A673 (cell line): ENCODE measurements at regions not wholly inside any gene's neighbourhood (a gene's known extent, or its start where the extent isn't known, plus 50 kb on each side); places are given as distances from the start of the nearest gene placed in this dataset.

ENCODE experiments used
- EZH2 ChIP-seq: fragments of 200-600 bp; sonication (generic); IDR thresholded peaks from 2 replicates; pipeline ENCODE4 v1.6.1; 2017; ENCODE audit warnings: borderline replicate concordance, low read depth, mild to moderate bottlenecking, mixed read lengths, antibody characterized with exemption, low read length; ENCODE audit not compliant: poor library complexity, severe bottlenecking
- TF ChIP-seq, protein P1 (sequence below): fragments of 300-800, 200-600 bp; sonication (generic); conservative IDR thresholded peaks from 2 replicates; pipeline ENCODE4 v1.5.1; 2017; ENCODE audit warnings: low read depth, mild to moderate bottlenecking, antibody characterized with exemption, low read length, moderate library complexity, mixed read lengths

DNA sequence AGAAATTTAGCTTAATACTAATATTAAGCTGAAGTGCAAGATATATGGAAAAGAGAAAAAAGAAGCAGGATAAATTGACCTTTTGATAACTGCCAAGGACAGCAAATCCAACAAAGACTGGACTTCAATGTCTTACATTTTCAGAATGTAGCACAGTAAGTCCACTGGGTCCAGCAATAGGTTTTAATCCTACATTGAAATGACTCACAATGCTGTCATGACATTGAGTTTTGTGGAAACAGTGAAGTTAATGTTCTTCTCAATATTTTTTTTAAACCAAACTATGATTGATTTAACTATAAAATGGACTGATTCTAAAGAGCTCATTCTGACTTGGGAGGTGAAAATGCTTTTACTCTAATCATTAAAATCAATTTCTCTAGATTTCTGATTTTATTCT lies 166.6 kb upstream of the ZNF717 start:
- TF ChIP-seq, protein P1, sequence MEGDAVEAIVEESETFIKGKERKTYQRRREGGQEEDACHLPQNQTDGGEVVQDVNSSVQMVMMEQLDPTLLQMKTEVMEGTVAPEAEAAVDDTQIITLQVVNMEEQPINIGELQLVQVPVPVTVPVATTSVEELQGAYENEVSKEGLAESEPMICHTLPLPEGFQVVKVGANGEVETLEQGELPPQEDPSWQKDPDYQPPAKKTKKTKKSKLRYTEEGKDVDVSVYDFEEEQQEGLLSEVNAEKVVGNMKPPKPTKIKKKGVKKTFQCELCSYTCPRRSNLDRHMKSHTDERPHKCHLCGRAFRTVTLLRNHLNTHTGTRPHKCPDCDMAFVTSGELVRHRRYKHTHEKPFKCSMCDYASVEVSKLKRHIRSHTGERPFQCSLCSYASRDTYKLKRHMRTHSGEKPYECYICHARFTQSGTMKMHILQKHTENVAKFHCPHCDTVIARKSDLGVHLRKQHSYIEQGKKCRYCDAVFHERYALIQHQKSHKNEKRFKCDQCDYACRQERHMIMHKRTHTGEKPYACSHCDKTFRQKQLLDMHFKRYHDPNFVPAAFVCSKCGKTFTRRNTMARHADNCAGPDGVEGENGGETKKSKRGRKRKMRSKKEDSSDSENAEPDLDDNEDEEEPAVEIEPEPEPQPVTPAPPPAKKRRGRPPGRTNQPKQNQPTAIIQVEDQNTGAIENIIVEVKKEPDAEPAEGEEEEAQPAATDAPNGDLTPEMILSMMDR: no peak
- no peak for TF ChIP-seq EZH2
